HepG2 (cell line): ENCODE measurements at regions not wholly inside any gene's neighbourhood (a gene's known extent, or its start where the extent isn't known, plus 50 kb on each side); places are given as distances from the start of the nearest gene placed in this dataset.

Experiments used
- ATAC-seq: fragments of 200-7000 bp; cut with Tn5 transposase; 3 replicates; pipeline ENCODE4 v1.9.1; 2020; ENCODE audit warnings: mild to moderate bottlenecking, moderate library complexity
- BruUV-seq: library from RNA; stranded (reverse); fragments of 400-500 nt; replicated peaks from 2 replicates; lab custom pipeline; 2021; lab: Mats Ljungman, UMichigan
- CTCF ChIA-PET: fragments of 300-600 bp; formaldehyde crosslinking; extraction: SDS; loops from one replicate; lab custom pipeline; 2021; ENCODE audit warnings: low total read pairs, inconsistent platforms, low intra/inter-chr PET ratio; lab: Yijun Ruan, JAX
- POLR2A ChIA-PET: fragments of 350-600 bp; sonication (Branson Sonifier 250); formaldehyde crosslinking; loops from one replicate; lab custom pipeline; 2020; ENCODE audit warnings: antibody characterized with exemption, inconsistent platforms; lab: Yijun Ruan, JAX
- DNase-seq: peaks from one replicate; pipeline ENCODE4 v3.0.0-alpha.2; 2015; ENCODE audit warnings: low spot score
- FAIRE-seq: peaks from 3 replicates; lab custom pipeline; 2011; peaks lifted over from hg19 to GRCh38; lab: Jason Lieb, UNC
- H2AFZ ChIP-seq: one replicate; pipeline ENCODE4 v1.6.1; 2011; ENCODE audit warnings: low read length, inconsistent platforms
- H3K27ac ChIP-seq: fragments of 300-600 bp; 3 replicates; pipeline ENCODE4 v1.8.0; 2011; ENCODE audit warnings: mixed run types, mild to moderate bottlenecking, mixed read lengths, low read length, inconsistent platforms; ENCODE audit not compliant: insufficient read depth; ENCODE audit errors: extremely low read length
- H3K27me3 ChIP-seq, 2 experiments: fragments of 200-600 bp in 1 of 2; 2 replicates in 1 of 2; 3 replicates in 1 of 2; pipeline versions ENCODE4 v1.6.0 to v1.8.0; 2011; ENCODE audit warnings: low read length in 2 of 2, mild to moderate bottlenecking in 2 of 2, moderate library complexity in 2 of 2, inconsistent platforms in 1 of 2; ENCODE audit not compliant: insufficient read depth in 2 of 2, control insufficient read depth in 1 of 2
- H3K36me3 ChIP-seq, 2 experiments: fragments of 200-600 bp in 1 of 2; replicated peaks in 1 of 2; 2 replicates in 1 of 2; 3 replicates in 1 of 2; pipeline versions ENCODE4 v1.5.1 to v1.8.0; 2011; ENCODE audit warnings: low read length in 2 of 2, inconsistent platforms in 1 of 2; ENCODE audit not compliant: insufficient read depth in 2 of 2, control insufficient read depth in 1 of 2
- H3K4me1 ChIP-seq: 2 replicates; pipeline ENCODE4 v1.5.1; 2012; ENCODE audit warnings: low read length, inconsistent platforms; ENCODE audit not compliant: insufficient read depth
- H3K4me2 ChIP-seq: 2 replicates; pipeline ENCODE4 v1.6.0; 2011; ENCODE audit warnings: low read depth, low read length, inconsistent platforms
- H3K4me3 ChIP-seq, 3 experiments: fragments of 200-600 bp in 1 of 3; sonication (generic), shearing (Covaris generic) in 1 of 3; replicated peaks in 1 of 3; 2 replicates each; pipeline ENCODE4 v1.5.1; 2011 to 2016; ENCODE audit warnings: low read length in 3 of 3, inconsistent platforms in 2 of 3, low read depth in 2 of 3, mild to moderate bottlenecking in 2 of 3, control low read depth in 1 of 3, mixed read lengths in 1 of 3; ENCODE audit not compliant: insufficient read depth in 1 of 3
- H3K79me2 ChIP-seq: one replicate; pipeline ENCODE4 v1.6.1; 2011; ENCODE audit warnings: low read length, inconsistent platforms; ENCODE audit not compliant: insufficient read depth
- H3K9ac ChIP-seq: 2 replicates; pipeline ENCODE4 v1.6.0; 2011; ENCODE audit warnings: mild to moderate bottlenecking, low read depth, low read length, inconsistent platforms; ENCODE audit not compliant: insufficient read depth
- H3K9me3 ChIP-seq: 2 replicates; pipeline ENCODE4 v1.5.1; 2012; ENCODE audit warnings: mild to moderate bottlenecking, low read length
- H4K20me1 ChIP-seq: 2 replicates; pipeline ENCODE4 v1.6.0; 2011; ENCODE audit warnings: inconsistent platforms, mild to moderate bottlenecking, low read length, moderate library complexity; ENCODE audit not compliant: insufficient read depth
- ARHGAP35 ChIP-seq: sonication (generic); formaldehyde crosslinking; IDR thresholded peaks from 2 replicates; pipeline ENCODE4 v1.9.0; 2022; ENCODE audit warnings: mild to moderate bottlenecking, inconsistent platforms, moderate library complexity, missing genetic modification reagents, borderline replicate concordance
- ATAD3A ChIP-seq: sonication (generic); formaldehyde crosslinking; IDR thresholded peaks from 2 replicates; pipeline ENCODE4 v1.4.0; 2020; ENCODE audit warnings: missing genetic modification reagents
- CBX1 ChIP-seq: IDR thresholded peaks from one replicate; pipeline ENCODE4 v1.6.1; 2016; ENCODE audit warnings: antibody characterized with exemption, low read depth
- FOXP4 ChIP-seq: sonication (generic); formaldehyde crosslinking; IDR thresholded peaks from 2 replicates; pipeline ENCODE4 v1.4.0; 2020; ENCODE audit warnings: missing genetic modification reagents
- HOXA5 ChIP-seq: sonication (generic); formaldehyde crosslinking; IDR thresholded peaks from 2 replicates; pipeline ENCODE4 v1.4.0; 2020; ENCODE audit warnings: missing genetic modification reagents
- HOXA7 ChIP-seq: sonication (generic); formaldehyde crosslinking; IDR thresholded peaks from 2 replicates; pipeline ENCODE4 v1.8.1; 2022; ENCODE audit warnings: mild to moderate bottlenecking, missing genetic modification reagents, moderate library complexity
- MYNN ChIP-seq: sonication (generic); formaldehyde crosslinking; IDR thresholded peaks from 2 replicates; pipeline ENCODE4 v1.4.0; 2020; ENCODE audit warnings: mild to moderate bottlenecking, low read depth, missing genetic modification reagents
- PLRG1 ChIP-seq: fragments of 450-650 bp; conservative IDR thresholded peaks from 2 replicates; pipeline ENCODE4 v1.6.1; 2016
- POLR2G ChIP-seq: fragments of 200-400 bp; formaldehyde crosslinking; IDR thresholded peaks from 2 replicates; pipeline ENCODE4 v1.6.1; 2018; ENCODE audit warnings: mild to moderate bottlenecking, low read depth, low read length, moderate library complexity
- SPEN ChIP-seq: sonication (generic); formaldehyde crosslinking; IDR thresholded peaks from 2 replicates; pipeline ENCODE4 v1.5.1; 2020; ENCODE audit warnings: low read depth, mild to moderate bottlenecking, missing genetic modification reagents
- ZBTB42 ChIP-seq: sonication (generic); formaldehyde crosslinking; IDR thresholded peaks from 2 replicates; pipeline ENCODE4 v1.5.0; 2020; ENCODE audit warnings: mild to moderate bottlenecking, missing genetic modification reagents
- ZNF562 ChIP-seq: sonication (generic); formaldehyde crosslinking; IDR thresholded peaks from 2 replicates; pipeline ENCODE4 v1.8.0; 2022; ENCODE audit warnings: missing genetic modification reagents, borderline replicate concordance
- ZNF703 ChIP-seq: sonication (generic); formaldehyde crosslinking; IDR thresholded peaks from 2 replicates; pipeline ENCODE4 v1.5.1; 2020; ENCODE audit warnings: missing genetic modification reagents, mild to moderate bottlenecking, moderate library complexity, borderline replicate concordance
- WGBS: methylation state at CpG from one replicate; pipeline ENCODE4 v1.1.6; 2017; ENCODE audit warnings: low lambda C conversion rate; 5-methylcytosine and 5-hydroxymethylcytosine counted together
- in situ Hi-C: cut with HindIII; loops from 2 replicates; pipeline ENCODE4 v1.10.0; 2017; ENCODE audit warnings: low pct_unique_long_range_greater_than_20kb; ENCODE audit not compliant: extremely low pct_ligation_motif_present
- intact Hi-C: fragments of 100-400 bp; cut with micrococcal nuclease; formaldehyde crosslinking; loops from one replicate; pipeline ENCODE4 v1.10.0; 2022; ENCODE audit not compliant: unreplicated experiment
- TF ChIP-seq, protein P1 (sequence below): sonication (generic); formaldehyde crosslinking; IDR thresholded peaks from 2 replicates; pipeline ENCODE4 v1.5.1; 2020; ENCODE audit warnings: mild to moderate bottlenecking, missing genetic modification reagents, borderline replicate concordance

GRCh38 chrX:36626898-36627297, 381.3 kb upstream of the FAM47C start:
- Histone ChIP-seq H3K4me2 (no peak overlapping the region), H3K27ac (no peak overlapping the region), H3K9me3 (no peaks in the 10 kb centered on the region; the same call in 1 of the 2 replicates), H3K4me3 (no peak overlapping the region), H4K20me1 (no peaks in the 10 kb centered on the region), H3K79me2 (no peaks in the 10 kb centered on the region), H2AFZ (no peak overlapping the region), H3K36me3 (no peaks in the 10 kb centered on the region), H3K9ac (no peak overlapping the region), H3K4me1 (no peaks in the 10 kb centered on the region), H3K27me3 (no peaks in the 10 kb centered on the region)
- intact Hi-C loops: no loop called here
- 0% methylated on average over 2 of the region's 2 CpGs for WGBS
- no peak for FAIRE-seq
- TF ChIP-seq ZBTB42 (CRISPR knock-in tag) (no peak), ARHGAP35 (CRISPR knock-in tag) (no peak), HOXA7 (CRISPR knock-in tag) (no peak), MYNN (no peak), POLR2G (no peak), FOXP4 (CRISPR knock-in tag) (no peak), ZNF562 (CRISPR knock-in tag) (no peak), ATAD3A (no peak), CBX1 (no peak), SPEN (no peak), HOXA5 (CRISPR knock-in tag) (no peak), PLRG1 (no peak), ZNF703 (no peak)
- TF ChIP-seq, protein P1, sequence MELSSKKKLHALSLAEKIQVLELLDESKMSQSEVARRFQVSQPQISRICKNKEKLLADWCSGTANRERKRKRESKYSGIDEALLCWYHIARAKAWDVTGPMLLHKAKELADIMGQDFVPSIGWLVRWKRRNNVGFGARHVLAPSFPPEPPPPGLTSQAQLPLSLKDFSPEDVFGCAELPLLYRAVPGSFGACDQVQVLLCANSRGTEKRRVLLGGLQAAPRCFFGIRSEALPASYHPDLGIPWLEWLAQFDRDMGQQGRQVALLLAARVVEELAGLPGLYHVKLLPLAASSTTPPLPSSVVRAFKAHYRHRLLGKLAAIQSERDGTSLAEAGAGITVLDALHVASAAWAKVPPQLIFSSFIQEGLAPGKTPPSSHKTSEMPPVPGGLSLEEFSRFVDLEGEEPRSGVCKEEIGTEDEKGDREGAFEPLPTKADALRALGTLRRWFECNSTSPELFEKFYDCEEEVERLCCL (CRISPR knock-in tag): no peak
- no TSS peak for BruUV-seq
- in situ Hi-C loops: no loop called here
- ChIA-PET POLR2A (no interaction called here), CTCF (no interaction called here)
- ATAC-seq: no peak
- DNase-seq: no peak
